GM06990 (cell line): ENCODE measurements at regions not wholly inside any gene's neighbourhood (a gene's known extent, or its start where the extent isn't known, plus 50 kb on each side); places are given as distances from the start of the nearest gene placed in this dataset.

Experiments used
- DNase-seq: peaks from one replicate; pipeline ENCODE4 v3.0.0-alpha.2; 2011; ENCODE audit not compliant: insufficient read length; ENCODE audit errors: extremely low read depth
- H3K27me3 ChIP-seq: replicated peaks from 2 replicates; pipeline ENCODE4 v1.6.0; 2011; ENCODE audit warnings: low read length; ENCODE audit not compliant: control insufficient read depth, insufficient read depth
- H3K36me3 ChIP-seq: 2 replicates; pipeline ENCODE4 v1.5.1; 2011; ENCODE audit warnings: low read length; ENCODE audit not compliant: control insufficient read depth, insufficient read depth
- H3K4me3 ChIP-seq: replicated peaks from 2 replicates; pipeline ENCODE4 v1.5.1; 2011; ENCODE audit warnings: low read depth, mild to moderate bottlenecking, control low read depth, low read length
- CTCF ChIP-seq: IDR thresholded peaks from 2 replicates; pipeline ENCODE4 v1.5.1; 2011; ENCODE audit warnings: low read length, control low read depth, mild to moderate bottlenecking, inconsistent platforms; ENCODE audit not compliant: insufficient read depth, poor library complexity, severe bottlenecking

GRCh38 chr6:84583784-84584183, 180.6 kb downstream of the TBX18 start:
- H3K36me3 ChIP-seq, result no peaks in the 10 kb centered on the region
- TF ChIP-seq CTCF, result no peak
- no peaks in the 10 kb centered on the region for H3K27me3 ChIP-seq
- H3K4me3 ChIP-seq, result no peak overlapping the region
- no peak for DNase-seq

- no peak for TF ChIP-seq CTCF
- no peaks in the 10 kb centered on the region for H3K36me3 ChIP-seq
- H3K4me3 ChIP-seq, result no peak overlapping the region
- DNase-seq, result no peak
- no peaks in the 10 kb centered on the region for H3K27me3 ChIP-seq
These were observed 181.4 kb downstream of the TBX18 start for GRCh38 chr6:84582997-84583396.

GRCh38 chr6:84581494-84582259, 182.7 kb downstream of the TBX18 start:
- Histone ChIP-seq H3K36me3 (no peaks in the 10 kb centered on the region), H3K4me3 (no peak overlapping the region), H3K27me3 (no peaks in the 10 kb centered on the region)
- peak; percentile 32 for DNase-seq
- TF ChIP-seq CTCF, result no peak

GRCh38 chr6:84579404-84579803, 185.0 kb downstream of the TBX18 start:
- Histone ChIP-seq H3K4me3 (no peak overlapping the region), H3K36me3 (no peaks in the 10 kb centered on the region), H3K27me3 (no peaks in the 10 kb centered on the region)
- no peak for DNase-seq
- no peak for TF ChIP-seq CTCF

- Histone ChIP-seq H3K27me3 (no peaks in the 10 kb centered on the region), H3K36me3 (no peaks in the 10 kb centered on the region), H3K4me3 (no peak overlapping the region)
- DNase-seq, result no peak
- no peak for TF ChIP-seq CTCF
These were observed 188.4 kb downstream of the TBX18 start for GRCh38 chr6:84576029-84576428.

- Histone ChIP-seq H3K27me3 (no peaks in the 10 kb centered on the region), H3K36me3 (no peaks in the 10 kb centered on the region), H3K4me3 (no peak overlapping the region)
- no peak for TF ChIP-seq CTCF
- peak; percentile 69 for DNase-seq
These were observed 189.1 kb downstream of the TBX18 start for GRCh38 chr6:84575264-84575663.
